Fibroblast of lung (primary cell): ENCODE measurements at regions not wholly inside any gene's neighbourhood (a gene's known extent, or its start where the extent isn't known, plus 50 kb on each side); places are given as distances from the start of the nearest gene placed in this dataset.

Source experiments
- CTCF ChIP-seq, 2 donors: IDR thresholded peaks in 1 of 2; conservative IDR thresholded peaks in 1 of 2; 1 replicate in 1 of 2; 2 replicates in 1 of 2; pipeline ENCODE4 v1.5.1; 2011 to 2012; ENCODE audit warnings: low read length in 2 of 2, control low read depth in 1 of 2, inconsistent platforms in 1 of 2, low read depth in 1 of 2, mild to moderate bottlenecking in 1 of 2
- EZH2 ChIP-seq: IDR thresholded peaks from 2 replicates; pipeline ENCODE4 v1.5.1; 2012; ENCODE audit warnings: low read length, control low read depth, mild to moderate bottlenecking; ENCODE audit errors: missing control alignments

- no peak for TF ChIP-seq CTCF (conservative IDR thresholded peaks at IDR 0.05 in 1 of 2, IDR thresholded peaks at IDR 0.05 in 1 of 2; ENCODE audit: low read depth in 1 of 2, low read length in 2 of 2)
- no peak for TF ChIP-seq EZH2
Observed at GRCh38 chr2:35787302-35788031, 568.1 kb upstream of the CRIM1 start.
